Stimulated activated naive CD8-positive, alpha-beta T cell treated with anti-CD3 and anti-CD28 coated beads, Interleukin-15, Interleukin-2, amounts not matched to agents 100 U/mL and 50 U/mL, for 24 hours (primary cell): ENCODE measurements at regions not wholly inside any gene's neighbourhood (a gene's known extent, or its start where the extent isn't known, plus 50 kb on each side); places are given as distances from the start of the nearest gene placed in this dataset.
"Not testable (repeated sequence)": the region's sequence is repeated elsewhere in the genome, so short reads cannot be mapped to it uniquely, and the experiment has no call there.

Experiments used
- ATAC-seq: fragments of 150-1000 bp; cut with Tn5 transposase; one replicate; pipeline ENCODE4 v1.10.0; 2021
- DNase-seq: peaks from one replicate; pipeline ENCODE4 v3.0.0; 2021

- no peak for DNase-seq
- no peak for ATAC-seq
Measured at GRCh38 chr5:86977808-86978207, 289.9 kb upstream of the RASA1 start.

GRCh38 chr5:86979811-86980411 lies 287.8 kb upstream of the RASA1 start:
- ATAC-seq (peak; percentile 32), DNase-seq (no peak)

DNA sequence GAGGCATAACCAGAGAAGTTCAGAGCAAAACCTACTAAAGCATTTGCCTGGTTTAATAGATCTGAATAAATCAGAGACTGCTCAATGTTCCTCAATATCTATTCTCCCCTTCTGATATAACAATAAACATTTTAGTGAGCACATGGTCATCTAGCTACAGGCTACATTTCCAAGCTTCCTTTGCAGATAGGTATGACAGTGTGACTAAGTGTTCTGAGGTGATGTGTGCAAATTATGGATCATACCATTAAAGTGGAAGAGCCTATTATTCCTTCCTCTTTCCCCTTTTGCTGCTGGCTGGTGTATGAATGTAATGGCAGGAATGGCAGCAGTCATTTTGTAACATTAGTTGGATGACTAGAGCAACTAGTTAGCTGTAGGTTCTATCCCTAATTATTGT lies 285.8 kb upstream of the RASA1 start:
- no peak for ATAC-seq
- no peak for DNase-seq

DNA sequence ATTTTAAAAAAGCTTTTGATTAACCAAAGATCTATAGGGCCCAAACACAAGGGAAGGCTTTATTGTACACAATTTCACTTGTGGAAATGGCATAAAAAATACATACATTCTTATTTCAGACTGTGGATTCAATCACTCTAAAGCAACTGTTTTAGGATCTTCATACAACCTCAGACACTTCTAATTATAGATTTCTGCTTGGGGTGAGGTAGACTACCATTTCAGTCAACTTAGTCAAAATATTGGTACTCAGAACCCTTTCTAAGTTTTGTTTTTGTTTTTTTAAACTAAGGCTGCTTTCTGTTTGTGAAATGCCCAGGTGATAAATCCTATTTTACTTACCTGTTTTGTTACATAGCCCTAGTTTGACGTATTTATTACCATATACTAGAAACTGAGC lies 284.5 kb upstream of the RASA1 start:
- DNase-seq (no peak), ATAC-seq (no peak)

GRCh38 chr5:86986837-86987236 lies 280.8 kb upstream of the RASA1 start:
- ATAC-seq = no peak
- DNase-seq = no peak

GRCh38 chr5:86997516-86997915 lies 270.2 kb upstream of the RASA1 start:
- no peak for DNase-seq
- no peak for ATAC-seq

DNA sequence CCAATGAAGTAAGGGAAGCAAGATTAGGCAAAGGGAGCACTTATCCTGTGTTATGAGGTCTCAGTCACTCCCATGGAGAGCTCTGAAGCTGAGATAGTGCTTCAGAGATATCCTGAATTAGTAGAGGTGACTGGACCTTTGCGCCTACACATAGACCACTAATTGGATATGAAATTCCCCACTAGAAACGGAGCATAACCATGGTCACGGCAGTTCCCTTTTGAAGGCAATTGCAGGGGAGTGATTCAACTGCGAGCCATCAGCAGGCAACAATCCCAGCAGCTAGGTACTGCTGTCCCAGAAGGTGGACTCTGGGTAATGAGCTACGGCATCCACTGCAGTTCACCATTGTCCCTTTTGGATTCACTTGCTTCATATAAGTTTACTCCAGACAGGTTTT lies 267.7 kb upstream of the RASA1 start:
- no peak for ATAC-seq

DNA sequence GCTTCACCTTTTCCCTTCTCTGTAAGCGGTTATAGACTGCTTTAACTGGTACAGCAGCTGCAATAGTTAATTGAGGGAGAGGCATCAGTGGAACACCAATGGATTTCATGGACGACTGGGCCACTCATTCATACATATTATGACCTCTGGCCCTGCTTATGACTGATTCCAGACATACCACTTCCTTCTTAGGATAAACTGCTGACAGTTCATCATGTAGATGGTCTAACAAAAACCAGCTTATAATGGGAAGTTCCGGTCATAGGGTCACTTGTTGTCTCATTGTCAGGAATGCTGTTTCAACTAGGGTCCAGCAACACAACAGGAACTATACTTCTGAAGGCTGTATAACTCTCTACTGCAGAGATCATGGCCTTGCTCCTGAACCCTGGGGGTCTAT lies 265.2 kb upstream of the RASA1 start:
- ATAC-seq = no peak
- DNase-seq = no peak

More for the DNA sequence above, 267.7 kb upstream of the RASA1 start:
- DNase-seq = no peak

GRCh38 chr5:87004101-87004500 lies 263.6 kb upstream of the RASA1 start:
- DNase-seq (no peak), ATAC-seq (no peak)

DNA sequence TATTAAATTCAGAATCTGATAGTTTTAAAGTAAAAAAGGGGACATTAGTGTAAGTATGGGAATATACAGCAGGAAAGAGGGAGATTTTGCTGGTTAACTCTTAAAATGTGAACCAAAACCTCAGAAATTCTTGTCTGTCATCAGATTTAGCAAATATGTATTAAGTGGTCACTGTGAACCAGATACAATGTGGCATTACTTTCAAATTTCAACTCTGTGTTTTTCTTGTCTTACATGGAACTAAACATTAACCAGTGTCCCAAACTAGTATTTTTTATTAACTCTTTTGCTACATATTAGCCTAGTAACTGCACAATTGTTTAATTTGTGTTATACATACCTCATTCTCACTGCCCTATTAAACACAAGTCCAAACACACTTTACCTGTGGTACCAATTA lies 259.9 kb upstream of the RASA1 start:
- ATAC-seq (no peak), DNase-seq (no peak)

GRCh38 chr5:87008751-87009560 lies 258.7 kb upstream of the RASA1 start:
- ATAC-seq = no peak
- DNase-seq = no peak

GRCh38 chr5:87010736-87011135 lies 256.9 kb upstream of the RASA1 start:
- ATAC-seq (no peak), DNase-seq (no peak)

DNA sequence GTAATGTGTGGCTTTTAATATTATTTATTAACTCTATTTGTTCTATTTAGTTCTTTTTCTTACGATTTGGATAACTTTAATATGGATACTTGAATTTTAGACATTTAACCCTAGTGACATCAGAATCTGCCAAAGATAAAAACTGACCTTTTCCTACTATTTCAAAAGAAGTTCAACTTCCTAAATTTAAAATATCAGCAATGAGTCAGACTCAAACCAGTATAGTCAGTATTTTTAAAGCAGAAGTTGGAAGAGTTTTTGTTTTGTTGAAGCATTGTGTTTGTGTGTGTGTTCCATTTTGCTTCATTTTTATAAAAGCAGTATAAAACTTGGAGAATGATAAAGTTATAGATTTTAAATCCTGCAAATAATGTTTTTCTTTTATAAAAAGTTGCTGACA lies 251.8 kb upstream of the RASA1 start:
- no peak for DNase-seq
- no peak for ATAC-seq

GRCh38 chr5:87020099-87020934 lies 247.4 kb upstream of the RASA1 start:
- ATAC-seq (peak; percentile 69), DNase-seq (peak; percentile 22)

- no peak for DNase-seq
- ATAC-seq = no peak
Measured at GRCh38 chr5:87022415-87022814, 245.3 kb upstream of the RASA1 start.

- ATAC-seq = no peak
Measured at GRCh38 chr5:87027570-87027969, 240.1 kb upstream of the RASA1 start.

GRCh38 chr5:87029951-87030350 lies 237.7 kb upstream of the RASA1 start:
- ATAC-seq = no peak
- DNase-seq = no peak

More at GRCh38 chr5:87027570-87027969, 240.1 kb upstream of the RASA1 start:
- no peak for DNase-seq

- no peak for DNase-seq
- no peak for ATAC-seq
Measured at GRCh38 chr5:87030699-87031098, 237.0 kb upstream of the RASA1 start.

- ATAC-seq (no peak), DNase-seq (no peak)
Measured at GRCh38 chr5:87034557-87034956, 233.1 kb upstream of the RASA1 start.

DNA sequence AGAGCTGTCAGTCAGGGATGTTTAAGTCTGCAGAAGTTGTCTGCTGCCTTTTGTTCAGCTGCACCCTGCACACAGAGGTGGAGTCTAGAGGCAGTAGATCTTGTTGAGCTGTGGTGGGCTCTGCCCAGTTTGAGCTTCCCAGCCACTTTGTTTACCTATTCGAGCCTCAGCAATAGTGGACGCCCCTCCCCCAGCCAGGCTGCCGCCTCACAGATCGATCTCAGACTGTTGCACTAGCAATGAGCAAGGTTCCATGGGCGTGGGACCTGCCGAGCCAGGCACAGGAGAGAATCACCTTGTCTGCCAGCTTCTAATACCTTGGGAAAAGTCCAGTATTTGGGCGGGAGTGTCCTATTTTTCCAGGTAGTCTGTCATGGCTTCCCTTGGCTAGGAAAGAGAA lies 225.1 kb upstream of the RASA1 start:
- DNase-seq (no peak), ATAC-seq (no peak)

DNA sequence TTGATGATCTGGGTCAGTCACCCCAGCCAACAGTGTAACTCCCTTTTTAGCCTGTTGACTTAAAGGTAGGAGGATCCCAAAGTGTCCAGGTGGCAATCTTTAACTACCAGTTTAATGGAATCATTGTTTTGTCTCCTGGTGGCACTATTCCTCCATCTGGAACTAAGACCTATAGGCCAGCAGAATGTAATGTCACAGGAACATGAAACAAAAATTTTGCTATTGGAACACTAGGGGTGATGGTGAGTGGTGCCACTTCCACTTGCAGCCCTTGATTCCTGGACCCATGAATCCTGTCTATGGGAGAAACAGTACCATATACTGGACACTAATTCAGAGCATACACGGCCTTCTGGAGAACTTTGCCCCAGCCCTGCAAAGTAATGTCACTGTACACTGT lies 219.5 kb upstream of the RASA1 start:
- no peak for DNase-seq
- ATAC-seq = no peak

- ATAC-seq, DNase-seq: not testable (repeated sequence)
Measured at GRCh38 chr5:87049012-87049411, 218.7 kb upstream of the RASA1 start.

- DNase-seq (no peak), ATAC-seq (no peak)
Measured at GRCh38 chr5:87051502-87052113, 216.1 kb upstream of the RASA1 start.
